H9 (cell line): ENCODE measurements at regions not wholly inside any gene's neighbourhood (a gene's known extent, or its start where the extent isn't known, plus 50 kb on each side); places are given as distances from the start of the nearest gene placed in this dataset.
"Not testable (repeated sequence)": the region's sequence is repeated elsewhere in the genome, so short reads cannot be mapped to it uniquely, and the experiment has no call there.

Experiments used
- DNase-seq: peaks from one replicate; pipeline ENCODE4 v3.0.0-alpha.2; 2017
- H2AFZ ChIP-seq: one replicate; pipeline ENCODE4 v1.6.1; 2013; ENCODE audit warnings: mild to moderate bottlenecking, low read length, control low read depth, moderate library complexity
- H2AK5ac ChIP-seq: 2 replicates; pipeline ENCODE4 v1.6.1; 2013; ENCODE audit warnings: low read length, control low read depth, mixed read lengths; ENCODE audit not compliant: insufficient read length
- H2BK120ac ChIP-seq: one replicate; pipeline ENCODE4 v1.6.1; 2013; ENCODE audit warnings: low read depth, mild to moderate bottlenecking, low read length, control low read depth, inconsistent platforms; ENCODE audit not compliant: poor library complexity, severe bottlenecking
- H2BK12ac ChIP-seq: 2 replicates; pipeline ENCODE4 v1.6.1; 2013; ENCODE audit warnings: low read length, control low read depth, mixed read lengths, low read depth; ENCODE audit not compliant: insufficient read length
- H2BK15ac ChIP-seq: 2 replicates; pipeline ENCODE4 v1.6.1; 2013; ENCODE audit warnings: low read depth, low read length, control low read depth
- H2BK20ac ChIP-seq: one replicate; pipeline ENCODE4 v1.6.1; 2013; ENCODE audit warnings: low read depth, mild to moderate bottlenecking, low read length, control low read depth, inconsistent platforms; ENCODE audit not compliant: poor library complexity, severe bottlenecking
- H2BK5ac ChIP-seq: 2 replicates; pipeline ENCODE4 v1.6.1; 2013; ENCODE audit warnings: low read length, control low read depth, mixed read lengths; ENCODE audit not compliant: insufficient read length
- H3K14ac ChIP-seq: 2 replicates; pipeline ENCODE4 v1.6.1; 2013; ENCODE audit warnings: low read length, control low read depth; ENCODE audit not compliant: insufficient read depth
- H3K18ac ChIP-seq: 2 replicates; pipeline ENCODE4 v1.6.1; 2013; ENCODE audit warnings: low read depth, mild to moderate bottlenecking, mixed read lengths, low read length, control low read depth; ENCODE audit not compliant: insufficient read length
- H3K23ac ChIP-seq: 2 replicates; pipeline ENCODE4 v1.6.1; 2013; ENCODE audit warnings: low read length, control low read depth, mixed read lengths, low read depth; ENCODE audit not compliant: insufficient read length
- H3K23me2 ChIP-seq: 2 replicates; pipeline ENCODE4 v1.6.1; 2013; ENCODE audit warnings: low read depth, mild to moderate bottlenecking, mixed read lengths, low read length, control low read depth; ENCODE audit not compliant: insufficient read length, poor library complexity, severe bottlenecking
- H3K27ac ChIP-seq: 2 replicates; pipeline ENCODE4 v1.5.1; 2013; ENCODE audit warnings: low read length, control low read depth, mixed read lengths, low read depth; ENCODE audit not compliant: insufficient read length
- H3K27me3 ChIP-seq: 2 replicates; pipeline ENCODE4 v1.6.1; 2013; ENCODE audit warnings: low read length, control low read depth, inconsistent platforms; ENCODE audit not compliant: insufficient read depth
- H3K4ac ChIP-seq: 2 replicates; pipeline ENCODE4 v1.6.1; 2013; ENCODE audit warnings: low read depth, mild to moderate bottlenecking, control low read depth, inconsistent platforms, low read length, moderate library complexity
- H3K4me1 ChIP-seq: 2 replicates; pipeline ENCODE4 v1.6.1; 2013; ENCODE audit warnings: low read length, control low read depth, inconsistent platforms; ENCODE audit not compliant: insufficient read depth
- H3K4me2 ChIP-seq: 2 replicates; pipeline ENCODE4 v1.6.1; 2013; ENCODE audit warnings: low read length, control low read depth, mixed read lengths; ENCODE audit not compliant: insufficient read length, insufficient read depth
- H3K56ac ChIP-seq: 2 replicates; pipeline ENCODE4 v1.6.1; 2013; ENCODE audit warnings: low read depth, mild to moderate bottlenecking, mixed read lengths, low read length, control low read depth; ENCODE audit not compliant: insufficient read length
- H3K79me1 ChIP-seq: 2 replicates; pipeline ENCODE4 v1.6.1; 2013; ENCODE audit warnings: low read depth, mild to moderate bottlenecking, moderate library complexity, low read length, control low read depth, inconsistent platforms; ENCODE audit not compliant: insufficient read depth, poor library complexity, severe bottlenecking
- H3K79me2 ChIP-seq: 2 replicates; pipeline ENCODE4 v1.6.1; 2013; ENCODE audit warnings: low read length, control low read depth, inconsistent platforms; ENCODE audit not compliant: insufficient read depth
- H3K9ac ChIP-seq: 2 replicates; pipeline ENCODE4 v1.6.1; 2013; ENCODE audit warnings: low read length, control low read depth, mixed read lengths; ENCODE audit not compliant: insufficient read length; ENCODE audit errors: extremely low read depth
- H3K9me3 ChIP-seq: one replicate; pipeline ENCODE4 v1.6.1; 2013; ENCODE audit warnings: low read depth, low read length, inconsistent platforms; ENCODE audit not compliant: control insufficient read depth
- H3T11ph ChIP-seq: one replicate; pipeline ENCODE4 v1.6.1; 2013; ENCODE audit warnings: mild to moderate bottlenecking, low read length, control low read depth, inconsistent platforms
- H4K20me1 ChIP-seq: one replicate; pipeline ENCODE4 v1.6.1; 2013; ENCODE audit not compliant: control insufficient read depth, insufficient read length, insufficient read depth
- H4K5ac ChIP-seq: 2 replicates; pipeline ENCODE4 v1.6.1; 2013; ENCODE audit warnings: low read depth, mild to moderate bottlenecking, mixed read lengths, low read length, control low read depth; ENCODE audit not compliant: insufficient read length
- H4K8ac ChIP-seq: replicated peaks from 2 replicates; pipeline ENCODE4 v1.6.1; 2013; ENCODE audit warnings: low read length, control low read depth, mixed read lengths, low read depth; ENCODE audit not compliant: insufficient read length
- H4K91ac ChIP-seq: 2 replicates; pipeline ENCODE4 v1.6.1; 2013; ENCODE audit warnings: low read depth, mild to moderate bottlenecking, moderate library complexity, mixed read lengths, low read length, control low read depth; ENCODE audit not compliant: insufficient read length
- H3K27ac Mint-ChIP-seq, 3 experiments: 2 replicates in 2 of 3; 3 replicates in 1 of 3; pipeline ENCODE4 v1.8.0; 2020 to 2021; ENCODE audit warnings: mixed read lengths in 3 of 3, mild to moderate bottlenecking in 1 of 3, moderate library complexity in 1 of 3
- H3K27me3 Mint-ChIP-seq: 2 replicates; pipeline ENCODE4 v1.8.0; 2021; ENCODE audit warnings: low read depth, mild to moderate bottlenecking, moderate library complexity, mixed read lengths
- H3K36me3 Mint-ChIP-seq, 3 experiments: 2 replicates in 2 of 3; 3 replicates in 1 of 3; pipeline ENCODE4 v1.8.0; 2020 to 2021; ENCODE audit warnings: low read depth in 3 of 3, mixed read lengths in 3 of 3; ENCODE audit not compliant: insufficient read depth in 1 of 3
- H3K4me1 Mint-ChIP-seq, 2 experiments: 2 replicates each; pipeline ENCODE4 v1.8.0; 2020; ENCODE audit warnings: mixed read lengths in 2 of 2
- H3K4me3 Mint-ChIP-seq, 2 experiments: 2 replicates in 1 of 2; 3 replicates in 1 of 2; pipeline ENCODE4 v1.8.0; 2020 to 2021; ENCODE audit warnings: mild to moderate bottlenecking in 2 of 2, mixed read lengths in 2 of 2, moderate library complexity in 1 of 2
- H3K9me3 Mint-ChIP-seq, 2 experiments: 2 replicates in 1 of 2; 3 replicates in 1 of 2; pipeline ENCODE4 v1.8.0; 2020; ENCODE audit warnings: mild to moderate bottlenecking in 2 of 2, mixed read lengths in 2 of 2, moderate library complexity in 1 of 2
- WGBS: extraction: QIAGEN DNeasy Blood & Tissue Kit; methylation state at CpG from one replicate; pipeline ENCODE4 v1.1.7; 2013; ENCODE audit warnings: missing lambda C conversion rate, low lambda C conversion rate, mixed read lengths; ENCODE audit not compliant: insufficient read length; ENCODE audit errors: extremely low coverage; 5-methylcytosine and 5-hydroxymethylcytosine counted together

- not testable (repeated sequence) for H2BK20ac ChIP-seq, H3K9ac ChIP-seq, H3K4me1 Mint-ChIP-seq, H3K4me1 ChIP-seq, H2AK5ac ChIP-seq, H3K18ac ChIP-seq, H3K14ac ChIP-seq, H4K91ac ChIP-seq, DNase-seq, H4K5ac ChIP-seq, H3K9me3 ChIP-seq, H3K56ac ChIP-seq, H3K79me2 ChIP-seq, H4K20me1 ChIP-seq, H3K27me3 ChIP-seq, H4K8ac ChIP-seq, H3K9me3 Mint-ChIP-seq, H2BK15ac ChIP-seq, H3K36me3 Mint-ChIP-seq, H2BK12ac ChIP-seq, H3T11ph ChIP-seq, H3K23ac ChIP-seq, H2BK5ac ChIP-seq, H3K27ac Mint-ChIP-seq, H3K23me2 ChIP-seq, H3K27me3 Mint-ChIP-seq, H3K27ac ChIP-seq, H3K79me1 ChIP-seq, H2AFZ ChIP-seq, H2BK120ac ChIP-seq, H3K4me3 Mint-ChIP-seq, H3K4ac ChIP-seq, H3K4me2 ChIP-seq
- no CpG with 5 or more reads among the region's 6 CpGs for WGBS
Observed at GRCh38 chr9:39014096-39014804, 273.7 kb downstream of the CNTNAP3 start.

GRCh38 chr9:39009743-39010142 lies 278.2 kb downstream of the CNTNAP3 start:
- not testable (repeated sequence) for H3K18ac ChIP-seq, H3K79me2 ChIP-seq, H2BK12ac ChIP-seq, H4K8ac ChIP-seq, H3K56ac ChIP-seq, H4K5ac ChIP-seq, H3K4me1 ChIP-seq, H3K27ac ChIP-seq, H3K23me2 ChIP-seq, H3T11ph ChIP-seq, H2BK120ac ChIP-seq, H2BK20ac ChIP-seq, H3K14ac ChIP-seq, H2AK5ac ChIP-seq, H3K4me2 ChIP-seq, H3K27me3 ChIP-seq, DNase-seq, H3K9ac ChIP-seq, H4K20me1 ChIP-seq, H3K9me3 ChIP-seq, H3K27me3 Mint-ChIP-seq, H2BK15ac ChIP-seq, H3K4me1 Mint-ChIP-seq, H2AFZ ChIP-seq, H3K4me3 Mint-ChIP-seq, H3K23ac ChIP-seq, H3K9me3 Mint-ChIP-seq, H4K91ac ChIP-seq, H3K4ac ChIP-seq, H3K36me3 Mint-ChIP-seq, H2BK5ac ChIP-seq, H3K79me1 ChIP-seq, H3K27ac Mint-ChIP-seq
- WGBS: no CpG with 5 or more reads among the region's 4 CpGs
